ENCODE measurements at regions not wholly inside any gene's neighbourhood (a gene's known extent, or its start where the extent isn't known, plus 50 kb on each side); places are given as distances from the start of the nearest gene placed in this dataset.

DNA sequence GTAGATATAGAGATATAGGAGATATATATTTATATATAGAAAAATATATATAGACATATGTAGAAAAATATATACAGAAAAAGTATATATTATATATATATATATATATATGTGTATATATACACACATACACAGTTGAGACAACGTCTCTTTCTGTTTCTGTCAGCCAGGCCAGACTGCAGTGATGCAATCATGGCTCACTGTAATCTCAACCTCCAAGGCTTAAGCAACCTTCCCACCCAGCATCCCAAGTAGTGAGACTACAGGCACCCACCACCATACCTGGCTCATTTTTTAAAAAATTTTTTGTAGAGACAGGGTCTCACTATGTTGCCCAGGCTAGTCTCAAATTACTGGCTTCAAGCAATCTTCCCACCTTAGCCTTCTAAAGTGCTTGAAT lies 426.3 kb downstream of the GPM6A start:
- TF ChIP-seq, protein P1, sequence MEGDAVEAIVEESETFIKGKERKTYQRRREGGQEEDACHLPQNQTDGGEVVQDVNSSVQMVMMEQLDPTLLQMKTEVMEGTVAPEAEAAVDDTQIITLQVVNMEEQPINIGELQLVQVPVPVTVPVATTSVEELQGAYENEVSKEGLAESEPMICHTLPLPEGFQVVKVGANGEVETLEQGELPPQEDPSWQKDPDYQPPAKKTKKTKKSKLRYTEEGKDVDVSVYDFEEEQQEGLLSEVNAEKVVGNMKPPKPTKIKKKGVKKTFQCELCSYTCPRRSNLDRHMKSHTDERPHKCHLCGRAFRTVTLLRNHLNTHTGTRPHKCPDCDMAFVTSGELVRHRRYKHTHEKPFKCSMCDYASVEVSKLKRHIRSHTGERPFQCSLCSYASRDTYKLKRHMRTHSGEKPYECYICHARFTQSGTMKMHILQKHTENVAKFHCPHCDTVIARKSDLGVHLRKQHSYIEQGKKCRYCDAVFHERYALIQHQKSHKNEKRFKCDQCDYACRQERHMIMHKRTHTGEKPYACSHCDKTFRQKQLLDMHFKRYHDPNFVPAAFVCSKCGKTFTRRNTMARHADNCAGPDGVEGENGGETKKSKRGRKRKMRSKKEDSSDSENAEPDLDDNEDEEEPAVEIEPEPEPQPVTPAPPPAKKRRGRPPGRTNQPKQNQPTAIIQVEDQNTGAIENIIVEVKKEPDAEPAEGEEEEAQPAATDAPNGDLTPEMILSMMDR (conservative IDR thresholded peaks at IDR 0.05; ENCODE audit: low read length), result no peak
- TF ChIP-seq EZH2phosphoT487 (IDR thresholded peaks at IDR 0.05; ENCODE audit: borderline replicate concordance), result no peak
